HEK293T (cell line): ENCODE measurements at regions not wholly inside any gene's neighbourhood (a gene's known extent, or its start where the extent isn't known, plus 50 kb on each side); places are given as distances from the start of the nearest gene placed in this dataset.
"Not testable (repeated sequence)": the region's sequence is repeated elsewhere in the genome, so short reads cannot be mapped to it uniquely, and the experiment has no call there.

Experiments
- CTCF ChIA-PET: fragments of 350-600 bp; formaldehyde crosslinking; extraction: SDS; loops from one replicate; lab custom pipeline; 2021; ENCODE audit warnings: antibody characterized with exemption, inconsistent platforms; lab: Yijun Ruan, JAX
- POLR2A ChIA-PET: fragments of 350-600 bp; formaldehyde crosslinking; extraction: SDS; loops from one replicate; lab custom pipeline; 2020; ENCODE audit warnings: antibody characterized with exemption, inconsistent platforms; lab: Yijun Ruan, JAX
- DNase-seq: peaks from one replicate; pipeline ENCODE4 v3.0.0; 2012; ENCODE audit warnings: mixed read lengths; ENCODE audit errors: extremely low spot score
- ARNT ChIP-seq: fragments of 450-650 bp; IDR thresholded peaks from 2 replicates; pipeline ENCODE4 v1.6.1; 2017; ENCODE audit warnings: mild to moderate bottlenecking
- BHLHE40 ChIP-seq: fragments of 450-650 bp; IDR thresholded peaks from 2 replicates; pipeline ENCODE4 v1.6.1; 2016; ENCODE audit warnings: mild to moderate bottlenecking, moderate library complexity, borderline replicate concordance
- CTBP1 ChIP-seq: fragments of 450-650 bp; IDR thresholded peaks from 2 replicates; pipeline ENCODE4 v1.6.1; 2016; ENCODE audit warnings: borderline replicate concordance
- ELF4 ChIP-seq: fragments of 450-650 bp; IDR thresholded peaks from 2 replicates; pipeline ENCODE4 v1.6.1; 2017; ENCODE audit warnings: antibody characterized with exemption
- FOXA1 ChIP-seq: fragments of 450-650 bp; IDR thresholded peaks from 2 replicates; pipeline ENCODE4 v1.6.1; 2016; ENCODE audit warnings: mild to moderate bottlenecking
- FOXK2 ChIP-seq: fragments of 450-650 bp; IDR thresholded peaks from 2 replicates; pipeline ENCODE4 v1.6.1; 2016; ENCODE audit warnings: mild to moderate bottlenecking
- FOXM1 ChIP-seq: fragments of 450-650 bp; IDR thresholded peaks from 2 replicates; pipeline ENCODE4 v1.6.1; 2017; ENCODE audit warnings: mild to moderate bottlenecking, borderline replicate concordance
- HDGF ChIP-seq: fragments of 450-650 bp; IDR thresholded peaks from 2 replicates; pipeline ENCODE4 v1.6.1; 2017; ENCODE audit warnings: antibody characterized with exemption, borderline replicate concordance
- L3MBTL2 ChIP-seq: fragments of 450-650 bp; conservative IDR thresholded peaks from 2 replicates; pipeline ENCODE4 v1.6.1; 2016; ENCODE audit warnings: mild to moderate bottlenecking
- LEF1 ChIP-seq: fragments of 450-650 bp; IDR thresholded peaks from 2 replicates; pipeline ENCODE4 v1.6.1; 2017; ENCODE audit warnings: mild to moderate bottlenecking, borderline replicate concordance
- NFRKB ChIP-seq: fragments of 450-650 bp; IDR thresholded peaks from 2 replicates; pipeline ENCODE4 v1.6.1; 2016; ENCODE audit warnings: mild to moderate bottlenecking, moderate library complexity
- SP1 ChIP-seq: fragments of 450-650 bp; IDR thresholded peaks from 2 replicates; pipeline ENCODE4 v1.6.1; 2017
- SUZ12 ChIP-seq: fragments of 450-650 bp; IDR thresholded peaks from 2 replicates; pipeline ENCODE4 v1.6.1; 2016; ENCODE audit warnings: mild to moderate bottlenecking
- TARDBP ChIP-seq: fragments of 450-650 bp; IDR thresholded peaks from 2 replicates; pipeline ENCODE4 v1.6.1; 2016
- ZNF384 ChIP-seq: fragments of 450-650 bp; IDR thresholded peaks from 2 replicates; pipeline ENCODE4 v1.6.1; 2016
- TF ChIP-seq, protein P1 (sequence below): fragments of 450-650 bp; IDR thresholded peaks from 2 replicates; pipeline ENCODE4 v1.6.1; 2016

- POLR2A ChIA-PET: no interaction called here
Measured at GRCh38 chr6:134413241-134413643, 95.3 kb upstream of the SGK1 start.

GRCh38 chr6:134410541-134410940 lies 92.6 kb upstream of the SGK1 start:
- ChIA-PET POLR2A (no interaction called here), CTCF (interaction anchor here (0.6 kb wide), 2 partner anchors 12 to 472 kb away, joined by 3 read pairs; no protein-coding TSS in a partner anchor)
- TF ChIP-seq SUZ12 (no peak), CTBP1 (no peak), TARDBP (no peak), HDGF (no peak), ZNF384 (no peak), BHLHE40 (no peak), ARNT (no peak), NFRKB (no peak), ELF4 (no peak)
- no peak for DNase-seq

More at GRCh38 chr6:134413241-134413643, 95.3 kb upstream of the SGK1 start:
- no peak for DNase-seq
- CTCF ChIA-PET: no interaction called here
- TF ChIP-seq CTBP1 (no peak), SUZ12 (no peak), TARDBP (no peak), L3MBTL2 (no peak), ARNT (no peak), ZNF384 (no peak), NFRKB (no peak)

DNA sequence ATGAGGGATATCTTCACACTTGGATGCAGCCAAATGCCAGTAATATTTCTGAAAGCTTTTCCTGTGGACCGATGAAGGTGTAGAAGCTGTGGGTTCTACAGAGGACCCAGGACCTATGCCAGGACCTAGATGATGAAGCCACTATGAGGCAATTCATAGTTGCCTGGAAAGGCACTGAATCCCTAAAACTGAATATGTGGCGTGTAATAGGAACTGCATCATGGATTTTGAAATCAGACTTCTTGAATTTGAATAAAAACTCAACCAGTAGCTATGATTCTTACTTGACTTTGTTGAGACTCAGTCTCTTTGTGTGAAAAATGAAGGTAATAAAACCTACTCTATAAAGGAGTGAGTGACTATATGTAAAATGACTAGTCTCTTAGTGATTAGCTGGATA lies 89.9 kb upstream of the SGK1 start:
- CTCF ChIA-PET: no interaction called here
- no peak for DNase-seq
- POLR2A ChIA-PET: no interaction called here
- no peak for TF ChIP-seq HDGF
- TF ChIP-seq FOXM1: no peak
- TF ChIP-seq ELF4: no peak
- TF ChIP-seq BHLHE40: no peak
- no peak for TF ChIP-seq TARDBP
- no peak for TF ChIP-seq L3MBTL2
- TF ChIP-seq FOXK2: no peak
- TF ChIP-seq ARNT: no peak

DNA sequence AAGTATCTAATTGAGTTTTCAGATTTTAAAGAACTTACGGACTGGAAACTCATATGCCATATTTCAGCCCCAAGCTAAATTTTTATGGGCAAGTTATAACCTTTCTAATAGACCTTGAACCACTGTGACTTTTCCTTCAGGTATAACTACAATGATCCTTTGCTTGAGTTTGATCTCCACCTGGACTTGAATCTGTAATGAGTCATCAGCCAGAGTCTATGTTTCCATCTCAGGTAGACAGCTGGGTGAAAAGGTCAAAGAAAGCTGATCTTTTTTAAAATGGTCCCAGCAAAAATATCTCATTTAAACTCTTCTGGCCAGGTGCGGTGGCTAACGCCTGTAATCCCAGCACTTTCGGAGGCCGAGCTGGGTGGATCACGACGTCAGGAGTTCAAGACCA lies 88.4 kb upstream of the SGK1 start:
- POLR2A ChIA-PET: no interaction called here
- no peak for DNase-seq
- CTCF ChIA-PET: no interaction called here
- TF ChIP-seq LEF1: no peak
- TF ChIP-seq FOXA1: no peak
- TF ChIP-seq CTBP1: no peak
- TF ChIP-seq FOXM1: no peak
- no peak for TF ChIP-seq SP1
- no peak for TF ChIP-seq ARNT
- no peak for TF ChIP-seq ELF4
- TF ChIP-seq ZNF384: no peak
- no peak for TF ChIP-seq NFRKB
- no peak for TF ChIP-seq TARDBP
- TF ChIP-seq, protein P1, sequence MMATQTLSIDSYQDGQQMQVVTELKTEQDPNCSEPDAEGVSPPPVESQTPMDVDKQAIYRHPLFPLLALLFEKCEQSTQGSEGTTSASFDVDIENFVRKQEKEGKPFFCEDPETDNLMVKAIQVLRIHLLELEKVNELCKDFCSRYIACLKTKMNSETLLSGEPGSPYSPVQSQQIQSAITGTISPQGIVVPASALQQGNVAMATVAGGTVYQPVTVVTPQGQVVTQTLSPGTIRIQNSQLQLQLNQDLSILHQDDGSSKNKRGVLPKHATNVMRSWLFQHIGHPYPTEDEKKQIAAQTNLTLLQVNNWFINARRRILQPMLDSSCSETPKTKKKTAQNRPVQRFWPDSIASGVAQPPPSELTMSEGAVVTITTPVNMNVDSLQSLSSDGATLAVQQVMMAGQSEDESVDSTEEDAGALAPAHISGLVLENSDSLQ: no peak
- no peak for TF ChIP-seq FOXK2
- TF ChIP-seq BHLHE40: no peak
- TF ChIP-seq HDGF: no peak
- no peak for TF ChIP-seq L3MBTL2
- TF ChIP-seq SUZ12: no peak

GRCh38 chr6:134405386-134406087 lies 87.6 kb upstream of the SGK1 start:
- CTCF ChIA-PET: no interaction called here
- no peak for DNase-seq
- TF ChIP-seq ZNF384 (no peak), FOXK2 (no peak), BHLHE40 (no peak), SP1 (no peak), FOXM1 (no peak), SUZ12 (no peak), NFRKB (no peak), CTBP1 (no peak), FOXA1 (no peak), ELF4 (no peak), LEF1 (no peak), ARNT (no peak), TARDBP (no peak), L3MBTL2 (no peak), HDGF (no peak)
- TF ChIP-seq, protein P1: no peak
- POLR2A ChIA-PET: no interaction called here

GRCh38 chr6:134403312-134403711 lies 85.4 kb upstream of the SGK1 start:
- CTCF ChIA-PET, POLR2A ChIA-PET, DNase-seq: not testable (repeated sequence)

DNA sequence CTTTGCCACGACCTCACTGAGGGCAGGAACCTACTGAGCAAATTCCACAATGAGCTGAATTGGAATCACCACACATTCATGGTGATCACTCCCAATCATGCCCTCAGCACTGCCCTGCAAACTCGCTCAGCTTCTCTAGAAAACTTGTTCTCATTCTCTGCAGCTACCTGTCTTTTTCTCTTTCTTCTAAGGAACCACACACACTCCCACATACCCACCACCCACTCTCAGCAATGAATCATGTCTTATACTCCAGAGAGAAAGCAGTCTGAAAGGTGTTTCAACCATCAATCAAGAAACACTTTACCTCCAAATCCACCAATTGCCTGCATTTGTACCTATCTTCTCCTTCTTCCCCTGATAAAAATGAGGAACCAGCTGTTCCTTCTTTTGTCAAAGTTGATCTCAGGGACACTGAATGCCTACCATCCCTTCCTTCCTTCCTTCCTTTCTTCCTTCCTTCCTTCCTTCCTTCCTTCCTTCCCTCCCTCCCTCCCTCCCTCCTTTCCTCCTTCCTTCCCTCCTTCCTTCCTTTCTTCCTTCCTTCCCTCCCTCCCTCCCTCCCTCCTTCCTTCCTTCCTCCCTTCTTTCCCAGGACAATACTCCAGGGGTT lies 84.6 kb upstream of the SGK1 start:
- no peak for TF ChIP-seq NFRKB
- no peak for TF ChIP-seq HDGF
- no peak for TF ChIP-seq BHLHE40
- TF ChIP-seq, protein P1: no peak
- TF ChIP-seq FOXA1: no peak
- no peak for TF ChIP-seq CTBP1
- no peak for TF ChIP-seq LEF1
- TF ChIP-seq SP1: no peak
- CTCF ChIA-PET: no interaction called here
- POLR2A ChIA-PET: no interaction called here
- DNase-seq: no peak
